Daoy (cell line): ENCODE measurements at regions not wholly inside any gene's neighbourhood (a gene's known extent, or its start where the extent isn't known, plus 50 kb on each side); places are given as distances from the start of the nearest gene placed in this dataset.
"Not testable (repeated sequence)": the region's sequence is repeated elsewhere in the genome, so short reads cannot be mapped to it uniquely, and the experiment has no call there.

Source experiments
- DNase-seq: peaks from one replicate; pipeline ENCODE4 v3.0.0-alpha.2; 2015; ENCODE audit warnings: low read depth

DNA sequence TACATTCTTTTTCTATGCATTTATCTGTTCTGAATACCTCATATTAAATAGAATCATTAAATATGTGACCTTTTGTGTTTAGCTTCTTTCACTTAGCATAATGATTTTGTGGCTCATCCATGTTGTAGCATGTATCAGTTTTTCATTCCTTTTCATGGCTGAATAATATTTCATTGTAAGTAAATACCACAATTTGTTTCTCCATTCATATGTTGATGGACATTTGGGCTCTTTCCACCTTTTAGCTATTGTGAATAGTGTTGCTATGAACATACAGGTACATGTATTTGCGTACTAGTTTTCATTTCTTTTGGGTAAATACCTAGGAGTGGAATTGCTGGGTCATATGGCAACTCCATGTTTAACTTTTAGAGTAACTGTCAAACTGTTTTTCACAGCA, 85.1 kb downstream of the GNL3L start:
- no peak for DNase-seq

DNA sequence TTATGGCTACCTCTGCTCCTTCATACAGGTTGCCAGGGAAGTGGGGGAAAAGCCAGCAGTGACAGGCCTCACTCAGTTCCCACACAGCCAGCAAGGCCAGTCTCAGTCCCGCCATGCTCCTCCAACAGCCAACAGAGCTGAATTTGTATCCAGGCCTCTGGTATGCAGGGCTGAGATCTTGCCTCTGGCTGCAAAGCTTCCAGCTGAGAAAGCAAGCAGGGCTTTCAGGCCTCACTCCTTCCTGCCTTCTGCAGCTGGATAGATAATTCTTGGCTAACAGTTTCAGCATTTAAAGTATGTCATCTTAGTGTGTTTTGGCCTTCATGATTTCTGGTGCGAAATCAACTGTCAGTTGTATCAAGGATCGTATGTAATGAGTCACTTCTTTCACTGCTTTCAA, 103.6 kb downstream of the GNL3L start:
- DNase-seq: no peak

DNA sequence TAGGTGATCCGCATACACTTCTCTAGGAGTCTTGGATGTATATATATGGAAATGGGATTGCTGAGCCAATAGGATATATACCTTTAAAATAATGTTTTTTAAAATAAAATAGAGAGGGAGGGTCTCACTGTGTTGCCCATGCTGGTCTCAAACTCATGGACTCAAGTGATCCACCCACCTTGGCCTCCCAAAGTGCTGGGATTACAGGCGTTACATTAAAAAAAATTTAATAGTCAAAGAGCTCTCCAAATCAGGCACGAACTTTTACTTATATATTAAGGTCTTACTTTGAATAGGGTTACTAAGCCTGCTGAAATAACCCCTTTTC, 109.0 kb downstream of the GNL3L start:
- DNase-seq: no peak

DNA sequence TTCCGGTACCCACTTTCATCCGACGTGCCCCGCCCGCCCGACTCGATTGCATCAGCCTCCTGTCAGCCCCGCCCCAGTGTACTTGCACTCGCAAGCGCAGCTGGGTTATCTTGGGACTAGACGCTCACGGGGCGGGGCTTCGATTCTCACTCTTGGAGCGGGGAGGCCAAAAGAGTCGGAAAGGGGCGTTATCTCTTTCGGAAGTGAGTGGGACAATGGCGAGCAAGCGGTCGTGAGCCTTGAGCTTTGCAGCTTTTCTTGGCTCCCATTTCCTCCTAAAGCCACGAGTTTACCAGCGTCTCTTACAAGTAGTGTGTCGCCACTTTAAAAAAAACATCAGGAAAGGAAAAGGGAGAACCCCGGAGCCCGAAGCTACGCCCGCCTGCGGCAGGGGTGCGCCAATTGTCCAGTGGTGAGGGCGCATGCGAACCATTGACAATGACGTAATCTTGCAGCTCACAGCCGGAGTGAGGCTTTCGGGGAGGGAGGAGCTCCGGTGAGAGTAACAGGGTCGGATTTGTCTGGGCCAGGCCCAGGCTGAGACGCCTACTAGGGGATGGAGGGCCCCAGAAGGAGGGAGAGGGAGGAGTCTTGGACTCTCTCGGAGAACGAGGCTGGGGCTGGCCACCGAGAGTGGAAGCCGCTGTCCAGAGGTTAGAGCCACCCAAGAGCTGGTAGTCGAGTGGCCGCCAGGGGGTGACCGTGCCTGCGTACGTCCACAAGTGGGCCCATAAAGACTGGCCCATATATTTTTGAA, 109.5 kb downstream of the GNL3L start:
- DNase-seq: peak; percentile 93

- no peak for DNase-seq
Observed at GRCh38 chrX:54640103-54640690, 110.2 kb downstream of the GNL3L start.

GRCh38 chrX:54640736-54641135, 110.7 kb downstream of the GNL3L start:
- no peak for DNase-seq

DNA sequence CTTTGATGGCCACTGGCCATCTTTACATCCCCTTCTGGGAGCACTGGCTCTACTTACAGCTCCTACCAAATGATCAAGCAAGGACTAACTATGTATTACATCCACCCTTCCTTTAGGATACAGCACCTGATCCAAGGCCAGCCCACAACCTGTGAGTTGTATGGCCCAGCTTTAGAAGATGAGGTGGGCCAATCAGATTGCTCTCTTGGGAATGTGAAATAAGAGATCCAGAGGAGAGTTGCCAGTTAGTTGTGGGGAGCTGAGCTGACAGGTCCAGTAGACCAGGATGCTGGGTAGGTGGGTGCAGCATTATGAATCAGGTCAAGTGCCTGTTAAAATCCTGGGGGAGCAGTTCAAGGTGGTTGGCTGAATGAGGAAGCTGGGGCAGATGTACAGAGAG, 111.5 kb downstream of the GNL3L start:
- DNase-seq: no peak

DNA sequence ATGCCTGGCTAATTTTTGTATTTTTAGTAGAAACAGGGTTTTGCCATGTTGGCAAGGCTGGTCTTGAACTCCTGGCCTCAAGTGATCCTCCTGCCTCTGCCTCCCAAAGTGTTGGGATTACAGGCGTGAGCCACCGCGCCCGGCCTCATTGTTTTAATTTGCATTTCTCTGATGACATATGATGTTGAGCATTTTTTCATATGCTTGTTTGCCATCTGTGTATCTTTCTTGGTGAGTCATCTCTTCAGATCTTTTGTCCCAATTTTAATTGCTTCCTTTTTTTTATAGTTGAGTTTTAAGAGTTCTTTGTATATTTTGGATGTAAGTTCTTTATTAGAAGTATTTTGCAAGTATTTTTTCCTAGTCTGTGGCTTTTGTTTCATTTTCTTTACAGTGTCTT, 117.6 kb downstream of the GNL3L start:
- not testable (repeated sequence) for DNase-seq

DNA sequence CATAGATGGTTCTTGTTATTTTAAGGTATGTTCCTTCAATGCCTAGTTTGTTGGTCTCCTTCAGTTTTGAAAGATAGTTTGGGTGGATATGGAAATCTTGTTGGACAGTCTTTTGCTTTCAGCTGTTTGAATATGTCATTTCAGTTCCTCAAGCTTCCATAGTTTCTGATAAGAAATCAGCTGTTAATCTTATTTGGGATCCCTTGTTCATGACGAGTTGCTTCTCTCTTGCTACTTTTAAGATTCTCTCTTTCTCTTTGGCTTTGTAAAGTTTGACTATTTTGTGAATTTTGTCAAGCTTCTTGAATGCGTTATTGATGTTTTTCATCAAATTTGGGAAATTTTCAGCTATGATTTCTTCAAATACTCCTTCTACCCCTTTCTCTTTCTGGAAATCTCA, 129.5 kb downstream of the GNL3L start:
- no peak for DNase-seq

DNA sequence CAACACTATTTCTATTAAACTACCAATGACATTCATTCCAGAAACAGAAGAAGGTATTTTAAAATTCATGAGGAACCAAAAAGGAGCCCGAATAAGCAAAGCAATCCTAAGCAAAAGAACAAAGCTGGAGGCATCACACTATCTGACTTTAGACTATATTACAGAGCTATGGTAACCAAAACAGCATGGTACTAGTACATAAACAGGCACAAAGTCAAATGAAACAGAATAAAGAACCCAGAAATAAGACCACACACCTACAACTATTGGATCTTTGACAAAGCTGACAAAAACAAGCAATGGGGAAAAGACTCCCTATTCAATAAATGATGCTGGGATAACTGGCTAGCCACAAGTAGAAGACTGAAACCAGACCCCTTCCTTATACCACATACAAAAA, 122.3 kb downstream of the ITIH6 start:
- no peak for DNase-seq

DNA sequence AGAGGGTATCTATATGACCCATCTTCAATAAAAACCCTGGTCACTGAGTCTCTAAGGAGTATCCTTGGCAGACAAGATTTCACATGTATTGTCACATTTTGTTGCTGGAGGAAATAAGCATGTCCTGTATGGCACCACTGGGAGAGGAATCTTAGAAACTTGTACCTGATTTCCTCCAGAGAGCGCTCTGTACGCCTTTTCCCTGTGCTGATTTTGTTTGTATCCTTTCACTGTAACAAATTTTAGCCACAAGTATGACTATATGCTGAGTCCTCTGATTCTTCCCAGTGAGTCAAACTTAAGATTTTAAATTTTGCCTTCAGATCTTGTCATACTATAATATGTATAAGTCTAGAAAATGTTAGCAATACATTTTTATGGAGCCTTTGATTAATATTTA, 102.8 kb downstream of the ITIH6 start:
- no peak for DNase-seq

DNA sequence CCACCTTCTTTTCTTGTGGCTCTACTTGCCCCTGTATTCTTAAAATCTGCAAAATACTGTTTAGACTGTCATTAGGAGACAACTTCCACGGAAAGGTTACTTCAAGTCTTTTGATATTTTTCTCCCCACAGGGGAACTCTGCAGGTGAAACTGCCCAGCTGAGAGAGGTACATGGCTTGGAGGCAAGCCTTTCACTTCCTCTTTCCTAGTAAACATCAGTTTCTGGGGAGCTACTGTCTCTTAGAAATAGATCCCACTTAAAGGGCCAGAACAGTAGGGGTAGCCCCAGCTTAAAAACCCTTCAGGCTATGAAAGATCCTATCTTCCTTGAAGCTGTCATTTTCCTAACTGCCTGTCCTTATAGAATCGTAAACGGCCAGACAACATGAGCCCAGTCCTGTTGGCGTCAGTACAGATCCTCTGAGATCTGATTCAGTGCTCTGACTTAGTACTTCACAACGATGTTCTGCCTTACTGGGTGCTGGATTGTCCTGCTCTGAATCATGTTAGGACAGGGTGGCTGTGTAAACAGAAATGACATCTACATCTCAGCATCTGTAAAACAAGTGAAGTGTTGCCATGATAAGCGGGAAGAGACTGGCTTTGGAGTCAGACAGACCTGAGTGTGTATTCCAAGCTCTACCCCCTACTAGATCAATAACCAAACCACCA, 102.1 kb downstream of the ITIH6 start:
- DNase-seq: no peak
